ENCODE measurements at regions not wholly inside any gene's neighbourhood (a gene's known extent, or its start where the extent isn't known, plus 50 kb on each side); places are given as distances from the start of the nearest gene placed in this dataset.

DNA sequence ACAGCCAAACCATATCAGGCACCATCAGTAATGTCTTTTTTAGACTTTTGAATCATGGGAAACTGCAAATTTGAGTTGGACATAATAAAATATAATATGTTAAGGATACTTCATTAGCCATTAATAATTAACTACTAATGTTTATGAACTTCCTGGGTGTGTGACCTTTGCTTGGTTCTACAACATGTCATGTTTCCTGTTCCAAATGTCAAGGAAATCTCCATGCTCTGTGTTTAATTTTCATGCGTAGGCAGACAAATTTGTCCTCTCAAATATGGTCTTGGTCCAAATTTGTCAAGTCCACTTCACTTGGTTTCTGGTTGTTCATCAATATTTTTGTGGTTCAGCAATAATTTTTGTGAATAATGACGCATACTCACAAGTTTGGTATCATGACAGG, 410.5 kb downstream of the BMP2 start:
- no peak for DNase-seq

DNA sequence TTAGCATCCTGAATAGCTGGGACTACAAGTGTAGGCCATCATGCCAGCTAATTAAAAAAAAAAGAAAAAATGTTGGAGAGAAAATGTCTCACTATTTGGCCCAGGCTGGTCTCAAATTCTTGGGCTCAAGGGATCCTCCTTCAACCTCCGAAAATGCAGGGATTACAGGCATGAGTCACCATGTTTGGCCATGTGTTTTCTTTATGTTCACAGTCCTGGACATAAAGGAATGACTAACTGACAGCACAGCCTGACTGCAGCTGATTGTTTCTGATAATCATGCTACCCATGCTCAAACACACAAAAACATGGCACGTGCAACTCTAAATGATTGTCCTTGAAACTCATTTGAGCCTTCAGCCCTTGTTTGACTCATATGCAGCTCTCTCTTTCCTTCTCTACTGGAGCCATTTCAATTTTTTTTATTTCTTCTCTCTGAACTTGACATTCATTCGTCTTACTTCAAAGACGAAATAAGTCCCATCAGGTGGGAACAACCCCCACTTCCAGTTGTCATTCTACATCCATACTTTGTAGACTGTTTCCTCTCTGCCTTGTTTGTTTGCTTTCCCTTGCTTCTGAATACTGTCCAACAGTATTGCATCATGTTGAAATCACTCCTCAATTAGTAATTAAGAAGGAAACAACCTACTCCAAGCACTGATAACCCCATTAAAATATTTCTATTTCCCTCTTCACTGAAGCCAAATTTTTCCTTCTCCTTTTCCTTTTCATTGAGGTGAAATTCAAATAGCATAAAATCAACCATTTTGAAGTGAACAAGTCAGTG, 413.0 kb downstream of the BMP2 start:
- no peak for DNase-seq

DNA sequence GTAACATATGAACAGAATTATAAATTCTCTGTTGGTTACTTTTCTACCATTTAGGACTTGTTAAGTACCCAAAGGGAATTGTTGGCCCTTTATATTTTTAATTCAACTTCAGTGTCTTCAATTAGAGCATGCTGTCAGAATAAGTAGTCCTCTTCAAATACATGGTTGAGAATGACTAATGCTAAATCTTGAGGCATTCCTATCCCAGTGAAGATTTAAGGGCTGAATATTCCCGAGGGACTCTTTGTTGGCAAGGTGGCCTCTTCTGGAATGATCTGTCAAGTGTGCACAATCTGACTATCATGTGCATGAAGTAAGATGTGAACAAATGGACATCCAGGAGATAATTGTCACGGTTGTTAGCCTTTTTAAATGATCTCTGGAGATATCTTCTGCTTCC, 421.7 kb downstream of the BMP2 start:
- DNase-seq: no peak

DNA sequence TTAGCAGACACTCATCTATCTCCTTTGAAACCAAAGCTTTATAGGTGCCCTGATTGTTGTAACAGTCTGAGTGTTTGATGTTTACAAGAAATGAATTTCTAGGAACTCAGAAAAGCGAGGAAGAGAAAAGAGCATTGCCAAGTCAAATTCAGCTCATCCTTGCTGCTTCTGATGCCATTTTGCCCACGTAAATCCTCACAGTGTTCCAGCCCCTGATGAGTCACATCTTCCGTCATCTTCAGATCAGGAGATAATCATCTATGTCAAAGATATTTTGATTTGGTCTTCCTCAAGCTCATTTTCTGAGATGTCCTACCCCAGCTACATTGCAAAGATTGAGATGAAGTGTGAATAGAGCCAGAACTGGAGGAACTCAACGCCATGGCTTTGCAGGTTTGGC, 426.2 kb downstream of the BMP2 start:
- DNase-seq: no peak

DNA sequence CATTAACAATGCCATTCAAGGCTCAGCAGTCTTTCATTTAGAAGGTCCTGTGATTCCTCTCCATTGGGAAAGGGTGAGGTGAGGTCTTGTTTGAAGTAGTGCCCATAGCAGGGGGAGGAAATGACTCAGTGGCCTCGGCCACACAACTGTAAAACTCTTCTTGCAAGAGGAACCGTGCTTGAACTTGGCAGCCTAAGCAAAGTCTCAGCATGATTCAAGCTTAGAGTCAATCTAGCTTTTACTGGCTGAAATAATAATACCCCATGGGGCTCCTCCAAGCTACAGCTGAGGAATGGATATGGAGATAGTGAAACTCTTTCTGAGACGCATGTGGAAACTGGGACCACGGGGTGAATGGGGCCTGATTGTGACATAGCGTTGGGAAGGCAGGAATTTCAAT, 428.2 kb downstream of the BMP2 start:
- peak; percentile 59 for DNase-seq

DNA sequence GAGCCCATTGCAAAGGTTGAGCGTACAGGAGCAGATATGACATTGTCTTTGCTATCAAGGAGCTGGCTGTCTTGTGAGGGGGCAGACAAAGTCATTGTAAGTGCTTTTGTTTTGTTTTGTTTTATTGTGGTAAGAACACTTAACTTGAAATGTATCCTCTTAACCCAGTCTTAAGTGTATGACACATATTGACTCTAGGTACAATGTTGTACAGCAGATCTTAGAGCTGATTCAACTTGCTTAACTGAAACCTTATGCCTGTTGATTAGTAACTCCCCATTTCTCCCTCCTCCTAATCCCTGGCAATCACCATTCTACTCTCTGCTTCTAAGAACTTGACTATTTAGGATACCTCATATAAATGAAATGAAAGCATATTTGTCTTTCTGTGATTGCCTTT, 429.0 kb downstream of the BMP2 start:
- DNase-seq: no peak

DNA sequence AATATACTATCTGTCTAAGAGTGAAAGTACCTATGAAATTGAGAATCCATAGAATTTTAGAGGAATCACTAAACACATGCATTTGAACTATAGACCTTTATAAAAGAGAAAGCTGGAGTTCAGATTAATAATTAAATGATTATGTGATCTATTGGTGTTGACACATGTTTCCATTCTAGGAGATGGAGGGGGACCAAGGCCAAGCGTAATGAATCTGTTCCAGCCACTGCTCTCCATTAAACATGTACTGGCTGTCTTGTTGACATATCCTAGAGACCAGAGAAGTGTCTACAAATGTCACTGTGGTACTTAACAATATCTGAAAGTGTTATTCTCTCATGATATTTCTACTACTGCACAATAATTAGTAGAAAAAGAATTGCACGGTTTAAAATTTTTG, 432.4 kb downstream of the BMP2 start:
- DNase-seq: no peak

DNA sequence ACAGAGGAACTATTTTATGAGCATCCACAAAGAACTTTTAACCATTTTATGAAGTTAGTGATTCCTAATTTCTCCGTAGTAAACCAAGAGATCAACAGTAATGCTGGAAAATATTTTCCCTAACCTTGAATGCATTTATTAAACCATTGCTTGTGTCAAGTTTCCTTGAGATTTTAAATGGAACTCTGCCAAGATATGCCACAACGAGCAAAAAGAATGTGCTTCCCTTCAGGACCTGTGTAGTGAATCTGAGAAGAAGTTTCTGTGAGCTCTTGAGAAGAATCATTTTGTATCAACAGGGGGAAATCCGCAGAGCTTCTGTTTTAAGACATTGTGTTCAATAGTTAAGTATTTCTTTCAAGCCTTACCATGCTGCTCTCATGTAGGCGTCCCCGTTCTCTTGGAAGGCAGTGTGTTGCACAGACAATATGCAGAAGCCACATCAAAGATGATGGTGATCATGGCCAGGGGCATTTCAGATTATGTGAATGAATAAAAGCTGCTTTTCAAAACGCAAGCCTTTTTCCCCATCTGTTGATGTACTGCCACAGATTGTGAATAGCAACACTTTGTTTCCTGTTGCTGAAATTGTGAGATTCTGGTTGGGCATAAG, 439.8 kb downstream of the BMP2 start:
- no peak for DNase-seq

DNA sequence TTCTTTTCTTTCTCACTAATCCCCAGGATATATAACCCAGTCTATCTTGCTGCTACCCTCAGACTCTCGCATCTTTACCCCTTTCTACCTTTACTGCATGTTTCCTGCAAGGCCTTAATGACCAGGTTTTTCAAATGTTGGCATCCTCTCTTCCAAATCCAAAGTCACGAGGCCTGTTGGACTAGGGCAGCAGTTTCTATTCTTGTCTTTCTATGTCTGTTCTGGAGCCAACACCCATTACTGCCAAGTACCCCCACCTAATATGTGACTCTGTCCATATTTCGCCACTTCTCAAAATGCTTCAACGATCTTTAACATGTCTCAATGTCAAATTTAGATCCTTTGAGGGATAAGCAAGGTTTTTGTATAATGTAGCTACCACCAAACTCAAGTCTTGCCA, 443.4 kb downstream of the BMP2 start:
- no peak for DNase-seq

DNA sequence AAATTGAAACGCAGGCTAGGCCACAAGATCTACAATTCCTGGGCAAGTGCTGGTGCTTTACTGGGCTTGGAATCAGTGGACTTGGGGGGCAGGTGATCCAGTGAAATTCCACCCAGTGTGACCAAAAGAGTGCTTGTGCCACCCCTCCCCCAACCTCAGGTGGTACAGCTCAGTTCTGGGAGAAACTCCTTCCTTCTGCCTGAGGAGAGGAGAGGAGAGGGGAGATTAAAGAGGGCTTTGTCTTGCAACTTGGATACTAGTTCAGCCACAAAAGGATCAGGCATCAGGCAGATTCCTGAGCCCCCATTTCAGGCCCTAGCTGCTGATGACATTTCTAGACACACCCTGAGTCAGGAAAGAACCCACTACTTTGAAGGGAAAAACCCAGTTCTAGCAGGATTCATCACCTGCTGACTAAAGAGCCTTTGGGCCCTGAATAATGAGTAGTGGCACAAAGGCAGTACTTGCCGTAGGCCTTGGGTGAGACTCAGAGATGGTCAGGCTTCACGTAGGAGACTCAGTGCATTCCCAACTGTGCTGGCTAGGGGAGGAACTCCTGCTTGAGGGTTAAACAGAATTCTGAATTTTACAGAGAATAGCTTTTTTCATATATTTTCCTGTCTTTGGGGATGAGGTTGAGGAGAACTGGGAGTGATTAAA, 446.7 kb downstream of the BMP2 start:
- no peak for DNase-seq

DNA sequence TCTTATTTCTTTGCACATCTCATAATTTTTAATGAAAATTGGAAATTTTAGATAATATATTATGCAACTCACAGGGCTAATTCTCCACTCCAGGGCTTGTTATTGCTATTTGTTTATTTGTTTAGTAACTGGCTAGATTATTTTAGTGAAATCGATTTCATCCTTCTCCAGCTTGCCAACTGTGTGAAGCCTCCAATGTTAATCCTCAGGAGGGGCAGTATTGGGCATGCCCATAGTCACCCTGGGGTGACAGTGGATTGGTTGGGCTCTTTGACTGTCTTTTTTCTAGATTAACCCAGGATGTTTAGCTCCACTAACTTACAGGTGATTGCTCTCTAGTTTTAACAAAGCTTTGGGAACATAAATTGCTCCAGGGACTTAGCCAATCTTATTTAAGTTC, 450.1 kb downstream of the BMP2 start:
- DNase-seq: no peak

DNA sequence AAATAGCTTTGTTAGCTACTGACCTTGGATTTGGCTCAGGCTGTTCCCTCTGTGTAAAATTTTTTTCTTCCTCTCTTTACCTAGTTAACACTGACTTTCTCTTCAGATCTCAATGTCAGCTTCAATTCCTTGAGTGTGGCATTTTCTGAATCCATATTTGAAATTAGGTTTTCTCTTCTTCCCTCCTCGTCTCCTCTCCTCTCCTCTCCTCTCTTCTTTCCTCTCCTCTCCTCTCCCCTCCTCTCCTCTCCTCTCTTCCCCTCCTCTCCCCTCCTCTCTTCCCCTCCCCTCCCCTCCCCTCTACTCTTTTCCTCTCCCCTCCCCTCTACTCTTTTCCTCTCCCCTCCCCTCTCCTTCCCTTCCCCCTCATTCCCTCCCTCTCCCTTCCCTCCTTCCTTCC, 453.3 kb downstream of the BMP2 start:
- no peak for DNase-seq

DNA sequence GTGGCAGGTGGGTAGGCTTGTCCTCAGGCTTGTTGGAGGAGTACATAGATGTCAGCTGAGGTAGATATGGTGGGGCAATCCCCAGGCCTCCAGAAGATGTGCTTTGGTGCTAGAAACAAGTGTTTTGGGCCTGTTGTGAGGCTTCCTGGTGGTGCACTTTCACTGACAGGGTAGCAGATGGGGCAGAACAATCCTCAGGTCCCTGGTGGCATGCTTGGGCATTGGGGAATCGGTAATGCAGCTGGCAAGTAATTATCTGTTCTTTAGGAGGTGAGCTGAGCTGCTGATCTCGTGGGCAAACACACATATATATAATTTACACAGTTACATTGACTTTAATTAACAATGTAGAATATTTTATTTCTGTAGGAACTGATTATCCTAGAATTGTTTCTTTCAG, 458.7 kb downstream of the BMP2 start:
- DNase-seq: no peak

DNA sequence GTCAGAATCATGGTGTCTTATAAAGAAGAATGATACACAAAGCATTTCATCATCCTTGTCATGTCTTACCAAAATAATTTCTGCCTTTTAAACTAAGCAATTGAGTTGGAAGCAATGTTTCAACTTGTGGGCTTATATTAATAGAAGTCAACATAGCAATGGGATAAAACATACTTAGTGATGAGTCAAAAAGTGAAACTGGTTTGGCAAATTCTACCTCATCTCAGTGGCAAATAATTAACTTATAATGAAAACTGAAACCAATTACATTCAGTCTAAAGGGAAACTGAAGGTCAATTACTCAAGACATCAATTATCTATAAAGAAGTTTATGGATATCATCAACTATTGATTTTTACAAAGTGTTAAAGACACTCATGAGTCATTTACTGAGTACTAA, 463.8 kb downstream of the BMP2 start:
- DNase-seq: no peak

DNA sequence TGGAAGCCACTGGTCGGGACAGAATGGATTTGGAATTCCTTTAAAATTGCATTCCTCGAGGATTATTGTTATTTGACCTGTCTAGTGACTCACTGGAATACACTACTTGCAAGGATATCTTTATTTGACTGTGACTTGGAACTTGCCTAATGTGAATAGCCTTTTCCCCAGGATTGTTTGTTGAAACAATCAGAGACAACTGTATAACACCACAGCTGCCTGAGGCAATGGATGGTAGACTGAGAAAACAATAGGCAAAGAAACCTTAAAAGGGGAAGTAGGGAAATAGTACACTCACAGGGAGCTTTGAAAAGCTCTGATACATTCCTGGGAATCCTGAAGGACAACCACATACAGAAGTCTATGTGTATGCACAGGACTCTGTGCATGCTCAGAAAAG, 465.3 kb downstream of the BMP2 start:
- DNase-seq: no peak

DNA sequence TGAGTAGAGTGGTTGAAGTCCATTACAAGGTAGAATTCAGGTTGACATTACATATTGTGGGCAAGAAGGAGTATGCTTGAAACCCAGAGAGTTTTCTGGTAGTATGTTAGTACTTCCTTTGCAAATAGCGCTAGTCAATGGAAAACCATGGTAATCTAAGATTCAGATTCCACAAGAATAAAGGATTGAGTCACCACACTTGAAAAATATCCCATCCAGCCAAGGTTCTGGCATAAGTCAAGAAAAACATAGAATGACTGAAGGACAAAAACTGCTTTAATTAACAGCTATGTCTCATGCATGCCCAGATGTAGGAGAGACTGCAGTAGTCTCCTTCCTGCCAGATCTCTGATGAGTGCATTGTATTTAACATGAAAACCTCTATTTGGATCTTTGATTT, 469.8 kb downstream of the BMP2 start:
- no peak for DNase-seq

DNA sequence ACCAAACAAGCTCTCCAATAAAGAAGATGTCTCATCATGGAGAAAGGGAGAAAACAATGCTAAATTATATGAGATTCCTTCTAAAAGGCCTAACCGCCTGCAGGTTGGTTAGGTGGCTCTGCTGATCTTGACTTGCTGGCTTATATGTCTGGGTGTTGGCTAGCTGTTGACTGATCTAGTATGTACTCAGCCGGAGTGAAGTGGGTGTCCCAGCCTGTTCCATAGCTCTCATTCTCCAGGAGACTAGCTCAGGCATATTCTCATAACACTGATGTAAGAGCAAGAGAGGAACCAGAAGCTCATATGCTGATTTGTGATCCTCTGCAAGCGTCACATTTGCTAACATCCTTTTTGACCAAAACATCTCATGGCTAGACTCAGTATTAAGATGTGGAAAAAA, 473.0 kb downstream of the BMP2 start:
- DNase-seq: no peak

DNA sequence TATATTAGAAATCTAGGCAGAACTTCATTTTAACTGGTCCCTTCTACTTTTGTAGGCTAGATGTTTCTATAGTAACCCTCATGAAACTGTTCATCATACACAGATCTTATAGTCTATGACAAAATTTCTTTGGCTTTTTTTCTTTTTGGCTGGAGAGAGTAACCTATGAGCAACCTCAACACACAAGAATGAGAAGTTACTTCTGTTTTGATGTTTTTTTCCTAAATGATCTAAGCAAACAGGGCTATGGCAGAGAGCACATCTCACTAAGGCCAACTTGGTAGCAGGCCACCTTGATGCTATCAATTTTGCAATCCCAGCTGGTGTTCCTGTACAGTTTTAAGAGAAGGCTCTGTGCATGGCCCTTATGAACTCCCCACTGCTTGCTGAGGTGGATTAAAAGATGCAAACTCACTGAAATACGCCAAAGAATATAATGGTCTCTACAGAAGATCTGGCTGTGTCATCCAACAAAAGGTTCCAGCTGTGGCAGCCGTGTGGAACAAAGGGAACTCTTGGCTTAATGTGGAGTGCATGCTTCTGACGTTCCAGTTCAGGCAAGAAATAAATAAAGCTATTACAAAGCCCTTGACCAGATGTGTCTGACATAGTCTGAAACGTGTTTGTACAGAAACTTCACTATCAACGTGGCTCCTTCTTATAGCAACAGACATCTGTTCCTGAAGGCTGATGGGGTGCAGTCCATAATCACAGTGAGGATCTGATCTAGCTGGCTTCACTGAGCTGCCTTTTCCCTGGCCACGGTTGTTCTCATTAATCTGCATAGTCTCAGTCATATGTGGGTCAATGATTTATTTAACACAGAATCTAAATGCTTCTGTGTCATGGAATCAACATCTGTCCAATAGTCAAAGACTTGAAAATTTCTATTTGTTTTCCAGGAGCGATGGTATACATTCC, 481.1 kb downstream of the BMP2 start:
- no peak for DNase-seq

DNA sequence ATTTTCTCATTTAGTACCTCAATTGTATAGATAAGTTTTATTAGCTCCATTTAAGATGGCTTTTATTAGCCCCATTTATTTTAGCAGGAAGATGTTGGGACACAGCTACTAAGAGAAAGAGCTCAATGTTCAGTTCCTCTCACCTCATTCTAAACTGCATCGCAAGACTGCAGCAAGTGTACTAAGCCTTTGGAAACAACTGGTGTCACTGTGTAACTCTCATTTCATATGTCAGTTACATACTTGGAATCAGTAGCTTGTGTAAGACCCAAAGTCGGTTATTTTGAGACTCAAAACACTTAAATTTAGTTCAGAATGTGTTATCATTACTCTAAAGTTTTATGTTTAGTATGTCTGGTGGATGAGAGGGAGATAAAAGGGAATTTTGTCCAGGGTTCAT, 482.9 kb downstream of the BMP2 start:
- DNase-seq: no peak

DNA sequence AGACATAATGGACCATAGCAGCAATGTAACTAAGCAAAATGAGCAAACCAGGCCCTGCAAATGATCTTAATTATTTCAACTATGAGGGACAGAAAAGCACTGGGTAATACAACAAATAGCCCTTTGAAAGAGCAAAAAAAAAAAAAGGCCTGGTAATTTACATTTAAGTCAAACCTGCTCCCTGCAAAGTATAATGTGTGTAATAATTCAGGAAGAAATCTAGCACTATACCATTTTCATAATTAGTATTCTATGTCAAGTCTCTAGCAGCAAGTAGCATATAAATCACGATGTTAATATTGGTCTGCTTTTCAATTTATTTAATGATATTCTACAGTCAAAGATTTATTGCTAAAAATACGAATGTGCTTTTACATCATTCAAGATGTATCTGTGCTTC, 489.6 kb downstream of the BMP2 start:
- DNase-seq: no peak

DNA sequence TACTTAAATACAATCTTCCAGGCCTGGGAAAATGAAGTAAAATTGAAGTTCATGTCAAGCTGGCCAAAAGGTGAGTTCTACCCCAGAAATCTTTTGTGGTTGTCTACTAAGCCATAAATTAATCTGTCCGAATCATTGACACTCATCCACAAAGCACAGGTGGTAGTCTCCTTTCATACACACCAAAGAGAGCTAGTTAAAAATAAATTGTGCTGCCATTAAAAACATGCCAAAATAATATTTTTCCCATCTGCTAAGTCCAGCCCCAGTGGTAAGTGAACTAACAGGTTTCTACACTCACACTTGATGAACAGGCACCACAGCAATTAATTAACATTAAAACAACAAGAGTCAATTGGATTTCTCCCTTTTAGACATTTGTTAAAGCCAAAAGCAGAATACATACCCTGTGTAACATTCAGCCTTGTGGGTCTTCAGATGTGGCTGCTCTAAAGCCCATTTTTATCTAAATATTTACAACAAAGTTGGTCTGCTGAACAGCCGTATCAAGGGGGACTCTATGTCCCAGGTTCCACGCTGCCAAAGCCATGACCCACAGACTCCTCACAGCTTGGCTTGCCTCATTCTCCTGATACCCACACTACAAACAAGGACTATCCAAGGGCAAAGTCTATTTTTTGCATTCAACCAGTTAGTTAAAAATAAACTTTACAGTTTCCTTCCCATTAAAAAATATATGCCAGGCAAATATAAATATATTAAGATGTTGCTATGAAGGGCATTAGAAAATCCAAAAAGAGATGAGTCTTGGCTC, 490.4 kb downstream of the BMP2 start:
- DNase-seq: no peak

DNA sequence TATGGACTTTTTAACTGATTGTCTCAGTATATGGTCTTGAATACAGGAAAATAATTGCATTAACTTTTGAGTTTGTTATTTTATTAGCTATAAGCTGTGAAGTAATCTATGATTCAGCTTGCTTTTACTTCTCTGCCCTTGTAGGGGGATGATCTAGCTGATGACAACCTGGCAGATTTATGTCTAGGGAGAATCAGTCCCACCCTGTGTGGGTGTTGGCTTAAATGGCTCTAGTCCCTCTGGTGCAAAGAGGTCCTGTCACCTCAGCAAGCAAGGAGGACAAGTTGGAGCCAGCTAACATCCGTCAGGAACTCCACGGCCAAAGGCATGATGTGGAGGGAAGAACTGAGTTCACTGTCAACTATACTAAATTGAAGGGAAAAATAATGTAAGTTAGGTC, 495.3 kb downstream of the BMP2 start:
- no peak for DNase-seq

DNA sequence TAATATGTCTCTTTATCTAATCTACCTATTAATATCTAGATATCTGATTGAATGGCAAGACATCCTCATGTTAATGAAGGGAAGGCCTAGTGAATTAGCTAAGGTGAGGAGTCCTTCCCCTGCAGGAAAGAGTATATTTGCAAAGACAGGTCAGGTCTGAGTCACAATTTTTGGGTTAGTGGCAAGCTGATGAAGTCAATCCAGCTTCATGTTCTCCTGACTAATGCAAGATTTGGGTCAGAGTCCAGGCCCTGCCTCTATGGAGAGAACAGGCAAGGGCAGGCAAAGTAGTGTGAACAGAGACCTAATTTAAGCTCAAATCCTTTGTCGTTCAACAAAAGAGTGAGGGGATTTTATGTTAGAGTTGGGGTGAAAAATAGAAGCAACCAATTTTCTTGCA, 496.7 kb downstream of the BMP2 start:
- no peak for DNase-seq
